ENCODE measurements at regions not wholly inside any gene's neighbourhood (a gene's known extent, or its start where the extent isn't known, plus 50 kb on each side); places are given as distances from the start of the nearest gene placed in this dataset.
"Not testable (repeated sequence)": the region's sequence is repeated elsewhere in the genome, so short reads cannot be mapped to it uniquely, and the experiment has no call there.

DNA sequence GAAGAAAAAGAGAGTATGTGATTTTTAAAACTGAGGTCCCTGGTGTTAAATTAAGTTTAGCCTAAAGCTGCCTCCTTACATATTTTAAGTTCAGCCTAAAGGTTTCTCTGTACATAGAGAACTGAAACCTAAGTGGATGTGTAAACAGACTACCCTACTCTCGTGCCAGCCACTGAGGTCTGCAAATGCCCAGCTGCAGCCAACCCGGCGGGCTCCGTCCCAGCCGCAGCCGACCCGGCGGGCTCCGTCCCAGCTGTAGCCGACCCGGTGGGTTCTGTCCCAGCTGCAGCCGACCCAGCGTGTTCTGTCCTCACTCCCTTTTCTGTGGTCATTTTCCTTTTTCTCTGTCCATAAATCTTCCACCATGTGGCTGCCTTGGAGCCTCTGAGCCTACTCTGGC lies 97.2 kb upstream of the SFSWAP start:
- DNase-seq (ENCODE audit: low read depth in 2 of 2), result no peak

DNA sequence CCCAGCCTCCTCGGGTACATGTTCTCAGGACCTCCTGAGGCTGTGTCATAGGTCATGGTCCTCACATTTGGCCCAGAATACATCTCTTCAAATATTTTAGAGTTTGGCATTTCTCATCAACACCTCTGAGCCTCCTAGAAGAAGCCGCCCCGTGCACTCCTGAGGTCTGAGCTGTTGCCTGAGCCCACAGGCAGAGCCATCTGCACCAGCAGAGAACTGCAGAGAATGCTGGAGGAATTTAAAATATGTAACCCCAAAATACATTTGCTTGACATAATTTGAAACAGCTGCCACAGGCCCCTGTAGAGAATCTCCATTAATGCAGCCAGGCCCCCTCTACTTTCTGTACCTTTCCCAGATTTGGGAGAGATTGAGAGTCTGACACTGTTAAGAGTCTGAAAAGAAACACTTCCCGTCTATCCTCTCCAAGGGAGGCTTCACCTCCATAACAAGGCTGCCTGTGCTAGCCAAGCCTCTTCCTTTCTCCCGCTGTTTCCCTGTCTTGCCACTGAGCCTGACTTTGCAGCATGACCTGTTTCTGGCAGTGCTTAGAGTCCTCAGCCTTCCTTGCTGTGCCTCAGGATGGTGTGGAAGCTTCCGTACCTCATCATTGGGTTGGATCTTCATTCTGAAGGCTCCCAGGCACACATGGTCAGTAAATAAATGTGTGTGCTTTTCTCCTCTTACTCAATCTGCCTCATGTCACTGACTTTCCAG lies 95.4 kb upstream of the SFSWAP start:
- no peak for DNase-seq (ENCODE audit: low read depth in 2 of 2)

- DNase-seq (ENCODE audit: low read depth in 2 of 2), result no peak
These were observed 94.7 kb upstream of the SFSWAP start for GRCh38 chr12:131616043-131616700.

DNA sequence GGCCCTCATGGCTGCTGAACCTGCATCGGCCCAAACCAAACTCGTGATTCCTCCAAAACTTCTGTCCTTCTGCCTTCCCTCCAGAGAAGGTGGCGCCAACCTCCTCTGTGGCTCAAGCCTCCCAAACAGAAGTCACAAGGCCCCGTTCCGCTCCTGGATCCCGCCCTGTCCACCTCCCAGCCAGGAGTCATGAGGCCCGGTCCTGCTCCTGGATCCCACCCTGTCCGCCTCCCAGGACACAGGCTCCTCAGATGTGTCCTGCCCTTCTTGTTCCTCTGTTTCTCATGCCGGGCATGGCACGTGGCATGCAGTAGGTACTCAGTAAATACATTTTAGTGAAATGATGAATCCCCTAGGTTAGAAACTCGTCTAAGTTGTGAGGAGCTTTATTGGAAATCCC lies 94.2 kb upstream of the SFSWAP start:
- no peak for DNase-seq (ENCODE audit: low read depth in 2 of 2)

DNA sequence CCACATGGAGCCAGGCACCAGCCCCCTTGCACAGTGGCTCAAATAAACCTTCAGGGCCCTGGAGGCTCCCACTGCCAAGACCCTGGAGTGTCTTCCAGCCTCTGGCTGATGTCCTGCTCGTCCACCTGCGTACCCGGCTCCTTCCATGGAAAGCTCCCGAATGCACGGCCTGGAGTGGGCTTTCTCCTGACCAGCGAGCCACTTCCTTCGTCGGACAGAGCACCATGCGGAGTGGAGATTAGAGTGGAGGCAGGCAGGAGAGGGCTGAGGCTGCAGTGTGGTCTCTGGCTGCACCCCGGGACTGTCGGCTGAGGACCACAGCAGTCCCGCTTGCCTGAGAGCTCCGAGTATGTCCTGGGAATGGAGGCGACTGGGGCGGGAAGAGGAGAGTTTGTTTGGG lies 93.7 kb upstream of the SFSWAP start:
- no peak for DNase-seq (ENCODE audit: low read depth in 2 of 2)

DNA sequence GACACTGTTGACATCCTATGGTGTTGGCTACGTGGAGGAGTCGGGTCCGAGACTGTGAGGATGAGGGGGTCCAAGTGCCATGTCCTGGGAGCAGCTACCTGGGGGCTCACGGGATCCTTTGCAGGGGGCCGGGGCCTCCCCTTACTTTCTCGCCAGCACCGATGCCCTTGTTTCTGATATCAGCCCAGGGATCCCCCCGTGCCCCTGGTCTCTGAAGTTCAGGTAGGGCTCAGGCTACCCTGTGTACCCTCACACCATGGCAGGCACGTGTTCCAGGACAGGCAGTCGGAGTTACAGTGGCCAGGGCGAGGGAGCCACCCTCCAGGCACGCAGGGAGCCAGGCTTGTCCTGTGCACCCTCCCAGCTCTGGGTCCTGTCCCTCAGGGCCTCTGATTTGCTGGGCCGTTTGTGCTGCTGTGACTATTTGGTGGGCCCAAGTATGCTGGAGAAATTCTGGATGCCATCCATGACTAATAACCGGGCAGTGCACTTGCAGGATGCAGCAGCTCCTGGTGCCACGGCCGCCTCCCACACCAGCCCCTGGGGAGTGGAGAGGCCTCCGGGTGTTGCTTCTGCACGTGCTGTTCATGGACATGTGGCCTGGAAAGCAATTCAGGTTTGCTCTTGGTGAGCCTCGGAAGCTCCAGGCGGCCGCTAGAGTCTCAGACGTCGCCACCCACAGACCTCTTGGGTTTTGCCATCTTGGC lies 93.1 kb upstream of the SFSWAP start:
- DNase-seq (ENCODE audit: low read depth in 2 of 2), result no peak

DNA sequence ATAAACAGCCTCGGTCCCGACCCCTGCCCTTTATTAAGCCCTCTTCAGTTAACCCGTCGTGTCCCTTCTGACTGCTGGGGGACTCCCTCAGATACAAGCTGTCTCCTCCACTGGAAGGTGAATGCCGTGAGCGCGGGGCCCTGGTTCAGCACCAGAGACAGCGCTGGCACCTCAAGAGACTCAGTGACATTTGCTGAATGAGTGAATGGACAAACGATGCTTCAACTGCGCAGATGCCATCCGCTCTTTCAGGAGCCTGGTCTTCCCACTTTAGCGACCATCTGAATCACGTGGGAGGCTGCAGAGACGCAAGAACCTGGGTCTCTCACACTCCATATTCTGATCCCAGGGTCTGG lies 92.6 kb upstream of the SFSWAP start:
- DNase-seq (ENCODE audit: low read depth in 2 of 2), result no peak

DNA sequence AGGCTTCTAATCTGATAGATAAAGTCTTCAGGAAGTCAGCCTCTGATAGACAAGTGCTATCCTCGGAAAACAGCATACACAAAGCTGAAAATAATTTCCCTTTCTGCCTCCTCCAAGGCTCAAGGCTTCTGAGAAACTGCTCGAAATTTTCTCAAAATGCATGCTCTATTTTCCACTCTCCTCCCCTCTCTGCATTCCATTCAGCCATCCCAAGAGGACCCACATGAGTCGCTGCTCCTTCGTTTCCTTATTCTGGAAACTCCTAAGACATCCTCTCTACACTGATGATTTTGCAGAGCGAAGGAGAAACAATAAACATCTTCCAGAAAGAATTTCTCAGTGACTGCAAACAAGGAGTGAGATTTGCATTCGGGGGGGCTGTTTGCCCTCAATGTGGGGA lies 92.2 kb upstream of the SFSWAP start:
- no peak for DNase-seq (ENCODE audit: low read depth in 2 of 2)

DNA sequence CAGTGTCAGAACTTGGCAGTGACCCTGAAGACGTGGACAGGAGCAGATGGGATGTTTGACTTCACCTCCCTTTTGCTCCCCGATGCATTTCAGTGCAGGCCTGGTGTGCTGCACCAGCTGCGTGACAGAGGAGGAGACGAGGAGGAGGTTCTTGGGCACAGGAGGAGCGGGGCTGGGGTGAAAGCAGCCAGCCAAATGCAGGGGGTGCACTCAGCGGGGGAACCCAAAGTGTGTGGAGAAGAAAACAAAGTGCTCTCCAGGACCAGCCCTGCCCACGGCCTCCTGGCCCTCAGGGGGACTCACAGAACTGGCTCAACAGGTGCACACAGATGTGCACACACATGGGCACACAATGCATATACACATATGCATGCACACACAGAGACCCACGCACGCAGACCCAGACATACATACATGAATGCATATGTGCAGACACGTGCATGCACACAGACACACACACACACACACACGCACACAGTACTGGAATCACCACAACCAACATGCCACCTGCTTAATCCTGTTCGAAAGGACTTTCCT lies 91.7 kb upstream of the SFSWAP start:
- DNase-seq (ENCODE audit: low read depth in 2 of 2), result no peak

DNA sequence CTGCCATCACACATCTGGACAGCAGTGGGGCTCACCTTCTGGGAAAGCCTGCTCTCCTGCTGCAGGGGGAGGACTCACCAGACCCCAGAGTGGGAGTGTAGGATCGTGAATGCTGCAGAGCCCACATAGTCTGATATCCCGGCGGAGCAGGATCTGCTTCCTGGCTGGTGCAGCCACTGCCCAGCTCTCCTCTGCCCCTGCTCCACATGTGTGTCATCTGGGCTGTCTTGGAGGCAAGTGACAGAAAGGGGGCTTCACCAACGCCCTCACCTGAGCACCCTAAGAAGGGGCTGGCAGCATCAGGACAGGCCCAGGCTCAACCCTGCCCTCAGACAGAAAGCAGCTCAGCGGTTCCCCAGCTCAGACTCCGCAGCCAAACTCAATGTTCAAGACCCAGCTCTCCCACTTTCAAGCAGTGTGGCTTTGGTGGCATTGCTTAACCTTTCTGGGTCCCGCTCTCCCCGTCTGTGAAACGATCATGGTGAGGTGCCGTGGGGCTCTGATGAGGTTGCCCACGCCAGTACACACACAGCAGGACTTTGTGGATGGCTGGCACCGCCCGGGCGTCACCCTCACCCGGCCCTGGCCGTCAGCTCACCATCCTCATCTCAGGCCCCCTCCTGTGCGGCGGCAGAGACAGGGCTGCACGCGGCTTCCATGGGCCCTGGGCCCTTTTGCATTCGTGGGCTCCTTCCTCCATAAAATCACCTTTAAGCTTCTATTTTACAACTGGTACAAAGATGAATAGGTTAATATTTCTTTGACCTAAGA lies 91.0 kb upstream of the SFSWAP start:
- DNase-seq (ENCODE audit: low read depth in 2 of 2), result no peak

- DNase-seq (ENCODE audit: low read depth in 2 of 2), result no peak
These were observed 90.4 kb upstream of the SFSWAP start for GRCh38 chr12:131620520-131620919.

GRCh38 chr12:131620946-131621681 lies 89.8 kb upstream of the SFSWAP start:
- DNase-seq (ENCODE audit: low read depth in 2 of 2), result no peak

DNA sequence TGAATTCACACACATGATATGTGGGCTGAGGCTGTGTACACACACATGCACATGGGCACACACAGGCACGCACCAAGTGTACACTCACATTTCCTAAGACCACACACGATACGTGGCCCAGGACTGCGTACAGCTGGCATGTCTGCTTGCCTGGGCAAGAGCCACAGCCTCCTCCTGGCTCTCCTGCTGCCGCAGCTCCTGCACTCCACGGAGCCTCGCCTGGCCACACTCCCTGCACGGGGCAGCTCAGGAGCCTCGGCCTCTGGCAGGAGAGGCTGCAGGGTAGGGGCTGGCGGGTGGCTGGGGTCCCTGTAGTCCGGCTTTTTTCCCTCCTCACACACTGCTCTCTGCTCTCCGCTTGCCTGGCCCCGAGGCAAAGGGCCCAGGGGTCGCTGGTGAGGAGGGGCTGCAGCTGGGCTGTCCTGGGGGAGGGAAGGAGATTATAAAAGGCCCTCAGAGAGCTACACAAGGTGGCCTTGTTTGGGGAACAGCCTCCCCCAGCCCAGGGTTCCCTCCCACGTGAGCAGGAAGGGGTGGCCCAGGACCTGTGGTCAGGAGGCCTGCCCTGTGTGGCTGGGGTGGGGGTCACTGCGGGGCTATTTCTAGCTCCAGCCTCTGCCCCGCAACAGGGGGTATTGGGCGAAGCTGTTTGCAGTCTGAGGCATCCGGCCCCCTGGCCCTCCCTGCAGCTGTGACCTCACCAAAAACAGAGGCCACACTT lies 89.0 kb upstream of the SFSWAP start:
- DNase-seq (ENCODE audit: low read depth in 2 of 2), result no peak

- no peak for DNase-seq (ENCODE audit: low read depth in 2 of 2)
These were observed 88.4 kb upstream of the SFSWAP start for GRCh38 chr12:131622422-131622955.

DNA sequence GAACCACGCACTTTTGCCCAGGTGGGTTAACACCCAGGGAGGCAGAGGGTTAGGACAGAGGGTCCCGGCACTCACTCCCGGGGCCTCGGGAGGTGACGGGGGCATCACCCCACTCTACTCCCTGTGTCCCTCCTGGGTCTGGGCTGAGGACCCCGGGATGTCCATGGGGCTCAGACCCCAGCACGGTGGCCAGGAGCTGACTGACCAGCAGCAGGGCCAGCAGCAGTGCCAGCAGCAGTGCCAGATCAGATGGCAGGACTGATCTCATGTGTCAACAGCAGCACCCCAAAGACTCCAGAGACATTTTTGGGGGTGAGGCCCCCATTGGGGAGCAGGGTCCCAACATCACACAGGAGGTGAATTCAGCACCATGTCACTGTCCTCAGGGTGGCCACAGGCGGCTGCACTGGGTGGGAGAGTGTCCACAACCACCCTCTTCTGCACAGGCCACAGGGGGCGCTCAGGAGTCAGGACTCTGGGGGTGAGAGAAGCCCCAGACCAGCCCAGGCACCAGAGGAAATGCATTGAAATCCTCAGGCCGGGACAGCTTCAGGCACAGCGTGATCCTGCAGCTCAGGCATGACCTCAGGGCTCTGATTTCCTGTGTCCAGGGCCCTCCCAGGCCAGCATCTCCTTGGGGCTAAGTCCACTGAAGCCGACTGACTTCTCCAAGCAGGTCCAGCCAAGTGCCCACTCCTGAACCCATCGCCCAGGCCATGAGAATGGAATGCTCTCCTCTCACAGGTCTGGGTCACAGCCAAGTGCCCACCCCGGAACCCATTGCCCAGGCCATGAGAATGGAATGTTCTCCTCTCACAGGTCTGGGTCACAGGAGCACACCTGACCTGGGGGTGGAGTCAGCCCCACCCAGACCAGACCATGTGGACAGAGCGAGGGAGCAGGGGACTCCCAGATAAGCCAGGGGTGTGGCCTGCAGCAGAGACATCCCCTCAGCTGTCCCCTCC lies 87.2 kb upstream of the SFSWAP start:
- DNase-seq (ENCODE audit: low read depth in 2 of 2), result not testable (repeated sequence)

GRCh38 chr12:131624369-131624739 lies 86.5 kb upstream of the SFSWAP start:
- DNase-seq (ENCODE audit: low read depth in 2 of 2), result not testable (repeated sequence)

DNA sequence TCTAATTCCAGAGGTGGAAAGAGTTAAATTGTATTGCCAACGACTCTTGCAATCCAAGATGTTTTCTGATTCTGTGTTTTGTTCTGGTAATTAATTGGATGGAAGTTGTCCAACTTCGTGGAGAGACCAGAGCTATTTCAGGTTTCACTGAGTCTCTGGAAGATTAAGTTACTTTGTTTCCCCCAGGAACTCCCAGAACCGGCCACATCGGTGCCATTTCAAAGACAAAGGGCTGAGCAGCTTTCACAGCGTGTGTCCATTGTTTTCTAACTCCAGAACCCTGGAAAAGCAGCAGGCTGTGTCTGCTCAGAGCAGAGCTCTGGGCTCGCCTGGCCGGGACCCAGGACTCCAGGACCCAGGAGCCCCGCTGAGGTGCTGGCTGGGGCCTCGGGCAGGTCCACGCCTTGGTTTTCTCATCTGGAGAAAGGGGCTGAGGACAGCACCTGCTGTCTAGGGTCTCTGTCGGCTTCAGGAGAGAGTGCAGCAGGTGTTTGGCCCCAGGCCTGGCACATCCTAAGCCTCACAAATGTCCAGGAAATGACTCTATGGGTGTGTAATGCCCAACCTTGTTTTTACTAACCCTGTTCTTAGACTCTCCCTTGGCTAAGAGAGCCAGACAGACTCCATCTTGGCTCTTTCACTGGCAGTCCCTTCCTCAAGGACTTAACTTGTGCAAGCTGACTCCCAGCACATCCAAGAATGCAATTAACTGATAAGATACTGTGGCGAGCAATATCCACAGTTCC lies 86.0 kb upstream of the SFSWAP start:
- not testable (repeated sequence) for DNase-seq (ENCODE audit: low read depth in 2 of 2)

DNA sequence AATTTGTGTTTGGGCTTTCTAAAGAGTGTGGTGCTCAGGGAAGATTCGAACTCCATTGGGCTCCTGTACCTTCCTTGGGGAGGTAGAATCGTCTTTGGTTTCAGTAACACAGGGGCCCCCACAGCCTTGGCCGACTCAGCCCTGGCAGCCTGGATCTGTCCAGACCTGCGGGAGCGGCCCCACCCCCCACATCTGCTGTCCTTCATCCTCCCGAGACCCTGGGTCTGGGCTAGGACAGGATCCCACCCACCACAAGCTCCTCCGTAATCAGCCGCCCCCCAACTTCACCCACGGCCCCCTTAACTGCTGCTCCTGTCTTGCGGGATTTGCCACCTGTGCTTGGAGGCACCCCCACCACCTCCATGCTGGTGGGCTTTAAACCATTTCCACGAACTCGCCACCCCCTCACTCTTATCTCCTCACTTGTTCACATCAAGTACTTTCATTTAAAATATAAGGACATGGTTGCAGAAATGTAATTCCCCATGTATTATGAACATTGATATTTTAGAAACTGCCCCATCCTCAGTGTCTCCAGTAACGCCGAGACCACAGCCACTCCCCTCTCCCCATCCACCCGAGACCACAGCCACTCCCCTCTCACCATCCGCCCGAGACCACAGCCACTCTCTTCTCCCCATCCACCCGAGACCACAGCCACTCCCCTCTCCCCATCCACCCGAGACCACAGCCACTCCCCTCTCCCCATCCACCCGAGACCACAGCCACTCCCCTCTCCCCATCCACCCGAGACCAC lies 84.7 kb upstream of the SFSWAP start:
- DNase-seq (ENCODE audit: low read depth in 2 of 2), result not testable (repeated sequence)

All from activated CD4-positive, alpha-beta T cell treated with anti-CD3 and anti-CD28 coated beads for 24 hours (primary cell).